GM12864 (cell line): ENCODE measurements at regions not wholly inside any gene's neighbourhood (a gene's known extent, or its start where the extent isn't known, plus 50 kb on each side); places are given as distances from the start of the nearest gene placed in this dataset.
"Not testable (repeated sequence)": the region's sequence is repeated elsewhere in the genome, so short reads cannot be mapped to it uniquely, and the experiment has no call there.

ENCODE experiments used
- DNase-seq: peaks from one replicate; pipeline ENCODE4 v3.0.0-alpha.2; 2011; ENCODE audit warnings: low read depth
- H3K4me3 ChIP-seq: 2 replicates; pipeline ENCODE4 v1.5.1; 2011; ENCODE audit warnings: mild to moderate bottlenecking, low read depth, low read length, control low read depth
- CTCF ChIP-seq: IDR thresholded peaks from 2 replicates; pipeline ENCODE4 v1.5.1; 2011; ENCODE audit warnings: low read depth, mild to moderate bottlenecking, moderate library complexity, low read length, control low read depth, inconsistent platforms; ENCODE audit errors: missing control alignments

- H3K4me3 ChIP-seq: no peak overlapping the region
- DNase-seq: no peak
- TF ChIP-seq CTCF: no peak
Observed at GRCh38 chr6:167416676-167417430, 92.0 kb downstream of the TTLL2 start.

DNA sequence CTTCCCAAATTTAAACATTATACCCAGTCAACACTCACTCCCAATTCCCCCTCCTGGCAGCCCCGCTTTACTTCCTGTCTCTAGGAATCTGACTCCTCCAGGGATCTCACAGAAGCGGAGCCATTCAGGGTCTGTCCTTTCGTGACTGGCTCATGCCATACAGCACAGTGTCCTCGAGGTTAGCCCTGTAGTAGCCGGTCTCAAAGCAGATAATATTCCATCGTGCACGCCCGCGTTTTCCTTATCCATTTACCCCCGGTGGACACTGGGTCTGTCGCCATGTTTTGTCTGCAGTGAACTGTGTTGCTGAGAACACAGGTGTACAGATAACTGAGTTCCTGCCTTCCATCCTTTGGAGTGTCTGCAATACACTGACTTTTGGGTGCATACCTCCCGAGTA, 95.3 kb downstream of the TTLL2 start:
- DNase-seq: no peak
- TF ChIP-seq CTCF: no peak
- no peak overlapping the region for H3K4me3 ChIP-seq

DNA sequence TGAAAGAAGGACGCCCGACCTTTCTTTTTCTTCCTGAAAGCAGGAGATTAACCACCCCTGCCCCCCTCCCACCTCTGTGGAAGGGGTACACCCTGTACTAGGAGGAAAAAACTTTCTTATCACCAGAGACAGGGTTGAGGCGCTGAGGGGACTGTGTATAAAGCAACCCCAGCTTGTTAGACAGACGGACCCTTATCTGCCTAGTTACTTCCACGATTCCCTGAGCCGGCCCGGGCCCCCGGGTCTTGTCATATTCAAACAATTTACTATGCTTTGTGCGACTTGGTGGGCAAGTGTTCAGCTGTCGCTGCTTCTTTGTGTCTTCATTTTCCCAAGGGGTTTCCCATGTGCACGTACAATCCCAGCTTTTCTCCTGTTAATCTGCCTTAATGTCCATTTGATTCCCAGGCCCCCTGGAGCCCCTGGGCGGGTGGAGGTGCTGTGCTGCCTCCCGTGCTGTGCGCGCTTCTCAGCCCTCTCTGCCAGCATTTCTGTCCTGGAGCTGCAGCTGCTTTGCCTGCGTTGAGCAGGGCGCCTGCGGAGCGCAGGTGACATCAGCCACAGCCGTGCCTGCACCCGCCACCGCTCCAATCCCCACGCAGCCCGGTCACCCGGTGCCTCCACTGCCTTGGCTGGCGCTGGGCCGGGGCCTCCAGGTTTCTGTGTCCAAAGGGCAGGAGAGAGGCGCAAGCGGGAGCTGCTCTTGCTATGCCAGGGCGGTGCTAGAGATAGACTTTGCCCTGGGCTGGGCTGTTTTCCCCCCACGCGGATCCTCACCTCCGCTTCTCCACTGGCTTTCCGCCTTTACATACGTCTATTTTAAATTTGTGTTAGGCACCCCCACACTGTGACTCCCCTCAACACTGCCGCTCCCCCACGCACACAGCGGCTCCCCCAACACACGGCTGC, 96.2 kb downstream of the TTLL2 start:
- DNase-seq: no peak
- TF ChIP-seq CTCF: no peak

GRCh38 chr6:167421944-167422343, 97.1 kb downstream of the TTLL2 start:
- not testable (repeated sequence) for H3K4me3 ChIP-seq, DNase-seq

More for the DNA sequence above, 96.2 kb downstream of the TTLL2 start:
- H3K4me3 ChIP-seq: no peak overlapping the region

- TF ChIP-seq CTCF: no peak
- no peak overlapping the region for H3K4me3 ChIP-seq
- no peak for DNase-seq
Observed at GRCh38 chr6:167422934-167423333, 98.0 kb downstream of the TTLL2 start.

DNA sequence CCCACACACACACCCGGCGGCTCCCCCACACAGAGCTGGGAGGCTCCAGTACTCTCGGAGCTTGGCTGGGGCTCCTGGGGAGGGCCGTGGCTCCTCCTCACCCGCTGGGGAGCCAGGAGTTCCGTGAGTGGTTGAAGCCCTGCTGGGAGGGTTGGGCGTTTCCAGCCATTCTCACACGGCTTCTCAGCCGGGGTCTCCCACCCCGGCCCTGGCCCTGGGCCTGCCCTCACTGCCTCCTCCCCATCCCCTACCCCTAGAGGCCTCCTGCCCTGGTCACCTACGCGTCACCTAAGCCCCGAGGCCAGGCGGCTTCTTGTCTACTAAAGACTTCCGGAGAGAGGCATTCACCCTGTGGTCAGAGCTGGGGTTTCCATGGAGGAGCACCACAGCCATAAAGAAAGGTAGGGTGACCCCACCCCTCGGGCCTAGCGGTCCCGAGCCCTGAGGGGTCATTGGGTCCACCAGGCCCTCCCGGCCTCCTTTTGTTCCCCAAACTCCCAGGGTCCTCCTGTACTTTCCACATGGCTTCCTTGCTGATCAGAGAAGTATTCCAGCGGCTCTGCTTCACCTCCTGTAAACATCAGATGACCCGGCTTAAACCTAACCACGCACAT, 99.3 kb downstream of the TTLL2 start:
- TF ChIP-seq CTCF: no peak
- H3K4me3 ChIP-seq: no peak overlapping the region
- DNase-seq: no peak

- no peak for TF ChIP-seq CTCF
- DNase-seq: no peak
- no peak overlapping the region for H3K4me3 ChIP-seq
Observed at GRCh38 chr6:167424700-167425099, 99.8 kb downstream of the TTLL2 start.
